ENCODE measurements at regions not wholly inside any gene's neighbourhood (a gene's known extent, or its start where the extent isn't known, plus 50 kb on each side); places are given as distances from the start of the nearest gene placed in this dataset.

- DNase-seq = no peak
Observed at GRCh38 chr4:4746444-4746843, 113.0 kb upstream of the MSX1 start.

GRCh38 chr4:4740071-4740470, 119.4 kb upstream of the MSX1 start:
- DNase-seq = no peak

GRCh38 chr4:4735870-4736269, 123.6 kb upstream of the MSX1 start:
- DNase-seq = peak in 2 of 56 donors; percentile 7 to 11

GRCh38 chr4:4735136-4735750, 124.2 kb upstream of the MSX1 start:
- DNase-seq = no peak

- no peak for DNase-seq
Observed at GRCh38 chr4:4734425-4734824, 125.0 kb upstream of the MSX1 start.

- DNase-seq = no peak
Observed at GRCh38 chr4:4733663-4734062, 125.8 kb upstream of the MSX1 start.

GRCh38 chr4:4730249-4730648, 129.2 kb upstream of the MSX1 start:
- DNase-seq = no peak

- DNase-seq = no peak
Observed at GRCh38 chr4:4729206-4729605, 130.3 kb upstream of the MSX1 start.

GRCh38 chr4:4727536-4727935, 131.9 kb upstream of the MSX1 start:
- no peak for DNase-seq

GRCh38 chr4:4726051-4726450, 133.4 kb upstream of the MSX1 start:
- no peak for DNase-seq

- DNase-seq = no peak
Observed at GRCh38 chr4:4724321-4724720, 135.1 kb upstream of the MSX1 start.

GRCh38 chr4:4721636-4722035, 137.8 kb upstream of the MSX1 start:
- no peak for DNase-seq

GRCh38 chr4:4720646-4721045, 138.8 kb upstream of the MSX1 start:
- no peak for DNase-seq

- peak in 19 of 56 donors; percentile 3 to 52 (median 34) for DNase-seq
Observed at GRCh38 chr4:4719436-4719835, 140.0 kb upstream of the MSX1 start.

- no peak for DNase-seq
Observed at GRCh38 chr4:4717692-4718091, 141.8 kb upstream of the MSX1 start.

GRCh38 chr4:4714331-4714730, 145.1 kb upstream of the MSX1 start:
- no peak for DNase-seq

GRCh38 chr4:4712800-4713528, 146.5 kb upstream of the MSX1 start:
- DNase-seq = no peak

GRCh38 chr4:4711902-4712301, 147.6 kb upstream of the MSX1 start:
- DNase-seq = no peak

GRCh38 chr4:4709736-4710135, 149.7 kb upstream of the MSX1 start:
- DNase-seq = no peak

- no peak for DNase-seq
Observed at GRCh38 chr4:4704267-4704666, 155.2 kb upstream of the MSX1 start.

- DNase-seq = no peak
Observed at GRCh38 chr4:4697584-4697983, 155.7 kb upstream of the STX18 start.

- DNase-seq = no peak
Observed at GRCh38 chr4:4696530-4696929, 154.7 kb upstream of the STX18 start.

GRCh38 chr4:4695497-4695896, 153.6 kb upstream of the STX18 start:
- no peak for DNase-seq

Measured in nucleus accumbens (tissue), 56 donors.